ENCODE measurements at regions not wholly inside any gene's neighbourhood (a gene's known extent, or its start where the extent isn't known, plus 50 kb on each side); places are given as distances from the start of the nearest gene placed in this dataset.

- no peak overlapping the region for H3K27ac Mint-ChIP-seq
- no peak for ATAC-seq
- no peaks in the 10 kb centered on the region for H3K36me3 Mint-ChIP-seq
- no peaks in the 10 kb centered on the region for H3K27me3 Mint-ChIP-seq
- no peaks in the 10 kb centered on the region for H3K9me3 Mint-ChIP-seq
- no peak overlapping the region for H3K4me3 Mint-ChIP-seq
- no peaks in the 10 kb centered on the region for H3K4me1 Mint-ChIP-seq
Observed at GRCh38 chr5:92911293-92911692, 669.7 kb downstream of the NR2F1-AS1 start.

- Mint-ChIP-seq H3K4me3 (no peak overlapping the region), H3K27me3 (no peaks in the 10 kb centered on the region), H3K9me3 (no peaks in the 10 kb centered on the region), H3K27ac (no peak overlapping the region), H3K36me3 (no peaks in the 10 kb centered on the region), H3K4me1 (no peaks in the 10 kb centered on the region)
- no peak for ATAC-seq
Observed at GRCh38 chr5:92909602-92909962, 671.4 kb downstream of the NR2F1-AS1 start.

GRCh38 chr5:92908952-92909601 lies 671.9 kb downstream of the NR2F1-AS1 start:
- ATAC-seq = no peak
- no peaks in the 10 kb centered on the region for H3K36me3 Mint-ChIP-seq
- no peaks in the 10 kb centered on the region for H3K27me3 Mint-ChIP-seq
- H3K4me1 Mint-ChIP-seq = no peaks in the 10 kb centered on the region
- no peak overlapping the region for H3K27ac Mint-ChIP-seq
- no peaks in the 10 kb centered on the region for H3K9me3 Mint-ChIP-seq
- no peak overlapping the region for H3K4me3 Mint-ChIP-seq

GRCh38 chr5:92907938-92908606 lies 672.9 kb downstream of the NR2F1-AS1 start:
- Mint-ChIP-seq H3K4me3 (no peak overlapping the region), H3K27me3 (no peaks in the 10 kb centered on the region), H3K9me3 (no peaks in the 10 kb centered on the region), H3K36me3 (no peaks in the 10 kb centered on the region), H3K4me1 (no peaks in the 10 kb centered on the region), H3K27ac (no peak overlapping the region)
- no peak for ATAC-seq

- Mint-ChIP-seq H3K4me3 (no peak overlapping the region), H3K9me3 (no peaks in the 10 kb centered on the region), H3K27me3 (no peaks in the 10 kb centered on the region), H3K36me3 (no peaks in the 10 kb centered on the region), H3K27ac (no peak overlapping the region), H3K4me1 (no peaks in the 10 kb centered on the region)
- ATAC-seq = no peak
Observed at GRCh38 chr5:92906798-92907376, 674.1 kb downstream of the NR2F1-AS1 start.

GRCh38 chr5:92904021-92904420 lies 677.0 kb downstream of the NR2F1-AS1 start:
- no peaks in the 10 kb centered on the region for H3K4me1 Mint-ChIP-seq
- no peaks in the 10 kb centered on the region for H3K27me3 Mint-ChIP-seq
- no peak overlapping the region for H3K4me3 Mint-ChIP-seq
- no peaks in the 10 kb centered on the region for H3K36me3 Mint-ChIP-seq
- no peak overlapping the region for H3K27ac Mint-ChIP-seq
- no peaks in the 10 kb centered on the region for H3K9me3 Mint-ChIP-seq
- ATAC-seq = no peak

- no peak for ATAC-seq
- no peaks in the 10 kb centered on the region for H3K36me3 Mint-ChIP-seq
- no peaks in the 10 kb centered on the region for H3K4me1 Mint-ChIP-seq
- H3K4me3 Mint-ChIP-seq = no peak overlapping the region
- H3K27ac Mint-ChIP-seq = no peak overlapping the region
- no peaks in the 10 kb centered on the region for H3K27me3 Mint-ChIP-seq
- no peaks in the 10 kb centered on the region for H3K9me3 Mint-ChIP-seq
Observed at GRCh38 chr5:92899611-92900010, 681.4 kb downstream of the NR2F1-AS1 start.

- no peak for ATAC-seq
- Mint-ChIP-seq H3K36me3 (no peaks in the 10 kb centered on the region), H3K9me3 (no peaks in the 10 kb centered on the region), H3K27me3 (no peaks in the 10 kb centered on the region), H3K27ac (no peak overlapping the region), H3K4me3 (no peak overlapping the region), H3K4me1 (no peaks in the 10 kb centered on the region)
Observed at GRCh38 chr5:92896722-92897121, 684.3 kb downstream of the NR2F1-AS1 start.

- Mint-ChIP-seq H3K36me3 (no peaks in the 10 kb centered on the region), H3K4me3 (no peak overlapping the region), H3K9me3 (peaks cover 6% of the 10 kb centered on the region), H3K27ac (no peak overlapping the region), H3K27me3 (no peaks in the 10 kb centered on the region), H3K4me1 (no peaks in the 10 kb centered on the region)
- ATAC-seq = no peak
Observed at GRCh38 chr5:92890841-92891244, 690.2 kb downstream of the NR2F1-AS1 start.

GRCh38 chr5:92889140-92889539 lies 691.9 kb downstream of the NR2F1-AS1 start:
- H3K4me3 Mint-ChIP-seq = no peak overlapping the region
- H3K4me1 Mint-ChIP-seq = no peaks in the 10 kb centered on the region
- ATAC-seq = no peak
- no peaks in the 10 kb centered on the region for H3K27me3 Mint-ChIP-seq
- H3K9me3 Mint-ChIP-seq = peaks cover 6% of the 10 kb centered on the region
- no peak overlapping the region for H3K27ac Mint-ChIP-seq
- H3K36me3 Mint-ChIP-seq = no peaks in the 10 kb centered on the region

- Mint-ChIP-seq H3K4me1 (no peaks in the 10 kb centered on the region), H3K27me3 (no peaks in the 10 kb centered on the region), H3K4me3 (no peak overlapping the region), H3K36me3 (no peaks in the 10 kb centered on the region), H3K9me3 (peaks cover 6% of the 10 kb centered on the region), H3K27ac (no peak overlapping the region)
- no peak for ATAC-seq
Observed at GRCh38 chr5:92887254-92887653, 693.8 kb downstream of the NR2F1-AS1 start.

GRCh38 chr5:92886751-92887150 lies 694.3 kb downstream of the NR2F1-AS1 start:
- no peak for ATAC-seq

GRCh38 chr5:92885950-92886349 lies 695.1 kb downstream of the NR2F1-AS1 start:
- no peaks in the 10 kb centered on the region for H3K27me3 Mint-ChIP-seq
- H3K4me3 Mint-ChIP-seq = no peak overlapping the region
- no peaks in the 10 kb centered on the region for H3K36me3 Mint-ChIP-seq
- H3K27ac Mint-ChIP-seq = no peak overlapping the region
- no peaks in the 10 kb centered on the region for H3K9me3 Mint-ChIP-seq
- no peak for ATAC-seq
- H3K4me1 Mint-ChIP-seq = no peaks in the 10 kb centered on the region

More at GRCh38 chr5:92886751-92887150, 694.3 kb downstream of the NR2F1-AS1 start:
- Mint-ChIP-seq H3K27me3 (no peaks in the 10 kb centered on the region), H3K9me3 (peaks cover 6% of the 10 kb centered on the region), H3K4me3 (no peak overlapping the region), H3K27ac (no peak overlapping the region), H3K36me3 (no peaks in the 10 kb centered on the region), H3K4me1 (no peaks in the 10 kb centered on the region)

GRCh38 chr5:92884469-92884868 lies 696.5 kb downstream of the NR2F1-AS1 start:
- Mint-ChIP-seq H3K27ac (no peak overlapping the region), H3K4me3 (no peak overlapping the region), H3K36me3 (no peaks in the 10 kb centered on the region), H3K9me3 (no peaks in the 10 kb centered on the region), H3K4me1 (no peaks in the 10 kb centered on the region), H3K27me3 (no peaks in the 10 kb centered on the region)
- no peak for ATAC-seq

GRCh38 chr5:92879806-92880543 lies 701.0 kb downstream of the NR2F1-AS1 start:
- H3K4me1 Mint-ChIP-seq = no peaks in the 10 kb centered on the region
- H3K9me3 Mint-ChIP-seq = peaks cover 13% of the 10 kb centered on the region
- no peaks in the 10 kb centered on the region for H3K27me3 Mint-ChIP-seq
- H3K36me3 Mint-ChIP-seq = no peaks in the 10 kb centered on the region
- H3K27ac Mint-ChIP-seq = no peak overlapping the region
- ATAC-seq = no peak
- no peak overlapping the region for H3K4me3 Mint-ChIP-seq

Measured in stimulated activated memory B cell treated with anti-CD40 and anti-IgM and Interleukin-4, amounts not matched to agents 10 μg/mL and 1 μg/mL and 100 μg/mL, for 72 hours (primary cell).